ENCODE measurements at regions not wholly inside any gene's neighbourhood (a gene's known extent, or its start where the extent isn't known, plus 50 kb on each side); places are given as distances from the start of the nearest gene placed in this dataset.
"Not testable (repeated sequence)": the region's sequence is repeated elsewhere in the genome, so short reads cannot be mapped to it uniquely, and the experiment has no call there.

- not testable (repeated sequence) for H2BK5ac ChIP-seq (ENCODE audit: low read length); H2BK15ac ChIP-seq (replicated peaks; ENCODE audit: low read depth)
- WGBS (ENCODE audit: extremely low coverage, insufficient coverage, low lambda C conversion rate), result no CpG with 5 or more reads among the region's 1 CpG
These were observed 103.6 kb downstream of the ART5 start for GRCh38 chr11:3538220-3538619.

GRCh38 chr11:3537254-3537653 is 104.5 kb downstream of the ART5 start:
- H3K9ac ChIP-seq (ENCODE audit: low read length); H3K4ac ChIP-seq (ENCODE audit: low read depth, low read length); H2BK15ac ChIP-seq (replicated peaks; ENCODE audit: low read depth); H3K79me1 ChIP-seq (ENCODE audit: low read length); H2BK120ac ChIP-seq (ENCODE audit: low read depth, low read length); H2BK5ac ChIP-seq (ENCODE audit: low read length); H3K18ac ChIP-seq (ENCODE audit: low read length); H3K4me3 ChIP-seq (ENCODE audit: low read length); H3K23ac ChIP-seq (ENCODE audit: low read length); H3K56ac ChIP-seq (ENCODE audit: low read length); H3K27me3 ChIP-seq (ENCODE audit: insufficient read depth, low read length, poor library complexity); H4K8ac ChIP-seq (ENCODE audit: low read depth, low read length); H4K5ac ChIP-seq (ENCODE audit: low read length); H3K36me3 ChIP-seq (ENCODE audit: control insufficient read depth, insufficient read depth, low read length); H3K27ac ChIP-seq (ENCODE audit: low read depth, low read length); H3K4me2 ChIP-seq (ENCODE audit: low read length); DNase-seq; H3K4me1 ChIP-seq (ENCODE audit: control insufficient read depth, low read depth, low read length); H3K79me2 ChIP-seq (ENCODE audit: control insufficient read depth, insufficient read depth, low read length); H2AK5ac ChIP-seq (ENCODE audit: low read length): not testable (repeated sequence)
- WGBS (ENCODE audit: extremely low coverage, insufficient coverage, low lambda C conversion rate), result no CpG with 5 or more reads among the region's 4 CpGs

More at GRCh38 chr11:3538220-3538619, 103.6 kb downstream of the ART5 start:
- H3K4me2 ChIP-seq (ENCODE audit: low read length); H3K4me1 ChIP-seq (ENCODE audit: control insufficient read depth, low read depth, low read length); H3K36me3 ChIP-seq (ENCODE audit: control insufficient read depth, insufficient read depth, low read length); H3K23ac ChIP-seq (ENCODE audit: low read length); H4K8ac ChIP-seq (ENCODE audit: low read depth, low read length); H3K27ac ChIP-seq (ENCODE audit: low read depth, low read length); H3K27me3 ChIP-seq (ENCODE audit: insufficient read depth, low read length, poor library complexity); H3K9ac ChIP-seq (ENCODE audit: low read length); H3K56ac ChIP-seq (ENCODE audit: low read length); H3K18ac ChIP-seq (ENCODE audit: low read length); H2AK5ac ChIP-seq (ENCODE audit: low read length); H4K5ac ChIP-seq (ENCODE audit: low read length); DNase-seq; H2BK120ac ChIP-seq (ENCODE audit: low read depth, low read length); H3K79me1 ChIP-seq (ENCODE audit: low read length); H3K79me2 ChIP-seq (ENCODE audit: control insufficient read depth, insufficient read depth, low read length); H3K4ac ChIP-seq (ENCODE audit: low read depth, low read length); H3K4me3 ChIP-seq (ENCODE audit: low read length): not testable (repeated sequence)

GRCh38 chr11:3532958-3533357 is 108.8 kb downstream of the ART5 start:
- not testable (repeated sequence) for H3K79me1 ChIP-seq (ENCODE audit: low read length); H4K5ac ChIP-seq (ENCODE audit: low read length); H2BK5ac ChIP-seq (ENCODE audit: low read length); H3K4me1 ChIP-seq (ENCODE audit: control insufficient read depth, low read depth, low read length); H3K56ac ChIP-seq (ENCODE audit: low read length); H3K79me2 ChIP-seq (ENCODE audit: control insufficient read depth, insufficient read depth, low read length); H2BK15ac ChIP-seq (replicated peaks; ENCODE audit: low read depth); DNase-seq; H4K8ac ChIP-seq (ENCODE audit: low read depth, low read length); H3K36me3 ChIP-seq (ENCODE audit: control insufficient read depth, insufficient read depth, low read length); H3K4me2 ChIP-seq (ENCODE audit: low read length); H3K18ac ChIP-seq (ENCODE audit: low read length); H3K27ac ChIP-seq (ENCODE audit: low read depth, low read length); H3K9ac ChIP-seq (ENCODE audit: low read length); H3K27me3 ChIP-seq (ENCODE audit: insufficient read depth, low read length, poor library complexity); H2AK5ac ChIP-seq (ENCODE audit: low read length); H3K23ac ChIP-seq (ENCODE audit: low read length); H2BK120ac ChIP-seq (ENCODE audit: low read depth, low read length); H3K4me3 ChIP-seq (ENCODE audit: low read length); H3K4ac ChIP-seq (ENCODE audit: low read depth, low read length)
- no CpG with 5 or more reads among the region's 1 CpG for WGBS (ENCODE audit: extremely low coverage, insufficient coverage, low lambda C conversion rate)

GRCh38 chr11:3531280-3531679 is 110.5 kb downstream of the ART5 start:
- no CpG with 5 or more reads among the region's 5 CpGs for WGBS (ENCODE audit: extremely low coverage, insufficient coverage, low lambda C conversion rate)
- not testable (repeated sequence) for H3K4me2 ChIP-seq (ENCODE audit: low read length); H4K8ac ChIP-seq (ENCODE audit: low read depth, low read length); H2BK15ac ChIP-seq (replicated peaks; ENCODE audit: low read depth); H3K9ac ChIP-seq (ENCODE audit: low read length); H3K18ac ChIP-seq (ENCODE audit: low read length); H3K4me1 ChIP-seq (ENCODE audit: control insufficient read depth, low read depth, low read length); H3K4ac ChIP-seq (ENCODE audit: low read depth, low read length); H2AK5ac ChIP-seq (ENCODE audit: low read length); DNase-seq; H3K79me2 ChIP-seq (ENCODE audit: control insufficient read depth, insufficient read depth, low read length); H3K4me3 ChIP-seq (ENCODE audit: low read length); H3K27me3 ChIP-seq (ENCODE audit: insufficient read depth, low read length, poor library complexity); H3K27ac ChIP-seq (ENCODE audit: low read depth, low read length); H4K5ac ChIP-seq (ENCODE audit: low read length); H3K56ac ChIP-seq (ENCODE audit: low read length); H3K79me1 ChIP-seq (ENCODE audit: low read length); H3K36me3 ChIP-seq (ENCODE audit: control insufficient read depth, insufficient read depth, low read length); H3K23ac ChIP-seq (ENCODE audit: low read length); H2BK5ac ChIP-seq (ENCODE audit: low read length); H2BK120ac ChIP-seq (ENCODE audit: low read depth, low read length)

GRCh38 chr11:3523567-3523966 is 118.2 kb downstream of the ART5 start:
- not testable (repeated sequence) for H2BK5ac ChIP-seq (ENCODE audit: low read length); H4K5ac ChIP-seq (ENCODE audit: low read length); H2BK15ac ChIP-seq (replicated peaks; ENCODE audit: low read depth); H3K79me2 ChIP-seq (ENCODE audit: control insufficient read depth, insufficient read depth, low read length); H3K27ac ChIP-seq (ENCODE audit: low read depth, low read length); H3K23ac ChIP-seq (ENCODE audit: low read length); H3K79me1 ChIP-seq (ENCODE audit: low read length); H3K4me2 ChIP-seq (ENCODE audit: low read length); H4K8ac ChIP-seq (ENCODE audit: low read depth, low read length); H3K27me3 ChIP-seq (ENCODE audit: insufficient read depth, low read length, poor library complexity); H3K36me3 ChIP-seq (ENCODE audit: control insufficient read depth, insufficient read depth, low read length); H2AK5ac ChIP-seq (ENCODE audit: low read length); H3K4ac ChIP-seq (ENCODE audit: low read depth, low read length); H2BK120ac ChIP-seq (ENCODE audit: low read depth, low read length); H3K56ac ChIP-seq (ENCODE audit: low read length); H3K4me3 ChIP-seq (ENCODE audit: low read length); H3K18ac ChIP-seq (ENCODE audit: low read length); DNase-seq; H3K4me1 ChIP-seq (ENCODE audit: control insufficient read depth, low read depth, low read length); H3K9ac ChIP-seq (ENCODE audit: low read length)

- not testable (repeated sequence) for H3K23ac ChIP-seq (ENCODE audit: low read length); H2BK120ac ChIP-seq (ENCODE audit: low read depth, low read length); H3K79me2 ChIP-seq (ENCODE audit: control insufficient read depth, insufficient read depth, low read length); H3K56ac ChIP-seq (ENCODE audit: low read length); H2AK5ac ChIP-seq (ENCODE audit: low read length); H3K27ac ChIP-seq (ENCODE audit: low read depth, low read length); H3K4me1 ChIP-seq (ENCODE audit: control insufficient read depth, low read depth, low read length); DNase-seq; H3K36me3 ChIP-seq (ENCODE audit: control insufficient read depth, insufficient read depth, low read length); H3K79me1 ChIP-seq (ENCODE audit: low read length); H2BK15ac ChIP-seq (replicated peaks; ENCODE audit: low read depth); H4K8ac ChIP-seq (ENCODE audit: low read depth, low read length); H3K4me3 ChIP-seq (ENCODE audit: low read length); H2BK5ac ChIP-seq (ENCODE audit: low read length); H3K4me2 ChIP-seq (ENCODE audit: low read length); H3K27me3 ChIP-seq (ENCODE audit: insufficient read depth, low read length, poor library complexity); H4K5ac ChIP-seq (ENCODE audit: low read length); H3K18ac ChIP-seq (ENCODE audit: low read length); H3K9ac ChIP-seq (ENCODE audit: low read length); H3K4ac ChIP-seq (ENCODE audit: low read depth, low read length)
These were observed 120.9 kb downstream of the ART5 start for GRCh38 chr11:3520905-3521304.

Measured in mesendoderm (in vitro differentiated cells).